ENCODE measurements at regions not wholly inside any gene's neighbourhood (a gene's known extent, or its start where the extent isn't known, plus 50 kb on each side); places are given as distances from the start of the nearest gene placed in this dataset.
A peak's percentile ranks its signal among the peaks of the same experiment; 100 is the strongest.
"Not testable (repeated sequence)": the region's sequence is repeated elsewhere in the genome, so short reads cannot be mapped to it uniquely, and the experiment has no call there.

- H3K4me3 ChIP-seq (ENCODE audit: low read depth, low read length): no peak overlapping the region
- H3K36me3 ChIP-seq (replicated peaks): no peaks in the 10 kb centered on the region
- H3K27ac ChIP-seq: no peak overlapping the region
- H3K27me3 ChIP-seq (replicated peaks): no peaks in the 10 kb centered on the region
- DNase-seq: no peak
- TF ChIP-seq CTCF (IDR thresholded peaks at IDR 0.05; ENCODE audit: low read depth, low read length, missing control alignments): no peak
- in situ Hi-C loops (cut with HindIII; ENCODE audit: low pct_ligation_motif_present, low sequenced_read_pairs): no loop called here
Observed at GRCh38 chr9:81790166-81790565, 100.8 kb upstream of the TLE1 start.

GRCh38 chr9:81791076-81791475 lies 101.7 kb upstream of the TLE1 start:
- H3K27ac ChIP-seq: no peak overlapping the region
- no peaks in the 10 kb centered on the region for H3K36me3 ChIP-seq (replicated peaks)
- no peaks in the 10 kb centered on the region for H3K27me3 ChIP-seq (replicated peaks)
- H3K4me3 ChIP-seq (ENCODE audit: low read depth, low read length): no peak overlapping the region
- DNase-seq: no peak
- TF ChIP-seq CTCF (IDR thresholded peaks at IDR 0.05; ENCODE audit: low read depth, low read length, missing control alignments): no peak
- in situ Hi-C loops (cut with HindIII; ENCODE audit: low pct_ligation_motif_present, low sequenced_read_pairs): no loop called here

- Histone ChIP-seq H3K27me3 (replicated peaks) (no peaks in the 10 kb centered on the region), H3K36me3 (replicated peaks) (no peaks in the 10 kb centered on the region), H3K27ac (no peak overlapping the region), H3K4me3 (ENCODE audit: low read depth, low read length) (no peak overlapping the region)
- in situ Hi-C loops (cut with HindIII; ENCODE audit: low pct_ligation_motif_present, low sequenced_read_pairs): no loop called here
- no peak for TF ChIP-seq CTCF (IDR thresholded peaks at IDR 0.05; ENCODE audit: low read depth, low read length, missing control alignments)
- no peak for DNase-seq
Observed at GRCh38 chr9:81798606-81799005, 109.3 kb upstream of the TLE1 start.

GRCh38 chr9:81801190-81801589 lies 111.8 kb upstream of the TLE1 start:
- DNase-seq: peak; percentile 37
- TF ChIP-seq CTCF (IDR thresholded peaks at IDR 0.05; ENCODE audit: low read depth, low read length, missing control alignments): no peak
- Histone ChIP-seq H3K4me3 (ENCODE audit: low read depth, low read length) (no peak overlapping the region), H3K27ac (no peak overlapping the region), H3K27me3 (replicated peaks) (no peaks in the 10 kb centered on the region), H3K36me3 (replicated peaks) (no peaks in the 10 kb centered on the region)
- in situ Hi-C loops (cut with HindIII; ENCODE audit: low pct_ligation_motif_present, low sequenced_read_pairs): no loop called here

GRCh38 chr9:81804306-81804705 lies 115.0 kb upstream of the TLE1 start:
- no peaks in the 10 kb centered on the region for H3K27me3 ChIP-seq (replicated peaks)
- in situ Hi-C loops (cut with HindIII; ENCODE audit: low pct_ligation_motif_present, low sequenced_read_pairs): no loop called here
- H3K4me3 ChIP-seq (ENCODE audit: low read depth, low read length): no peak overlapping the region
- no peak overlapping the region for H3K27ac ChIP-seq
- no peak for TF ChIP-seq CTCF (IDR thresholded peaks at IDR 0.05; ENCODE audit: low read depth, low read length, missing control alignments)
- peak; percentile 56 for DNase-seq
- no peaks in the 10 kb centered on the region for H3K36me3 ChIP-seq (replicated peaks)

GRCh38 chr9:81811688-81812087 lies 116.5 kb upstream of the SPATA31D4 start:
- DNase-seq; H3K27ac ChIP-seq; H3K4me3 ChIP-seq (ENCODE audit: low read depth, low read length); H3K36me3 ChIP-seq (replicated peaks); in situ Hi-C loops (cut with HindIII; ENCODE audit: low pct_ligation_motif_present, low sequenced_read_pairs); H3K27me3 ChIP-seq (replicated peaks): not testable (repeated sequence)
